ENCODE measurements at regions not wholly inside any gene's neighbourhood (a gene's known extent, or its start where the extent isn't known, plus 50 kb on each side); places are given as distances from the start of the nearest gene placed in this dataset.
"Not testable (repeated sequence)": the region's sequence is repeated elsewhere in the genome, so short reads cannot be mapped to it uniquely, and the experiment has no call there.

- H3K36me3 Mint-ChIP-seq = peaks cover 8% of the 10 kb centered on the region
- POLR2A ChIA-PET = no interaction called here
- ATAC-seq = no peak
Observed at GRCh38 chr3:110995461-110996231, 76.0 kb upstream of the NECTIN3 start.

GRCh38 chr3:110998766-110999165, 72.8 kb upstream of the NECTIN3 start:
- peaks cover 39% of the 10 kb centered on the region for H3K9me3 Mint-ChIP-seq
- peaks cover 23% of the 10 kb centered on the region for H3K36me3 Mint-ChIP-seq
- H3K27ac Mint-ChIP-seq; H3K27me3 Mint-ChIP-seq (ENCODE audit: low read depth); H3K4me1 Mint-ChIP-seq; POLR2A ChIA-PET; ATAC-seq; DNase-seq (ENCODE audit: low spot score); H3K4me3 Mint-ChIP-seq; CTCF ChIA-PET: not testable (repeated sequence)

More at GRCh38 chr3:110995461-110996231, 76.0 kb upstream of the NECTIN3 start:
- CTCF ChIA-PET = interaction anchor here (1.4 to 2.3 kb wide), 2 partner anchors 11 to 114 kb away, joined by 4 to 9 read pairs; no protein-coding TSS in a partner anchor
- Mint-ChIP-seq H3K27ac (no peak overlapping the region), H3K4me1 (peaks cover 4% of the 10 kb centered on the region; the same call in 1 of the 2 replicates), H3K4me3 (no peak overlapping the region), H3K9me3 (peaks cover 19% of the 10 kb centered on the region), H3K27me3 (ENCODE audit: low read depth) (no peaks in the 10 kb centered on the region)
- DNase-seq (ENCODE audit: low spot score) = no peak
- TF ChIP-seq JUN (CRISPR knock-in tag; IDR thresholded peaks at IDR 0.05) = no peak
- no peak for TF ChIP-seq ZNF281 (CRISPR knock-in tag; IDR thresholded peaks at IDR 0.05)
- TF ChIP-seq ZMAT4 (CRISPR knock-in tag; IDR thresholded peaks at IDR 0.05) = no peak
- no peak for TF ChIP-seq ETV6 (CRISPR knock-in tag; IDR thresholded peaks at IDR 0.05)
- TF ChIP-seq CREB1 (CRISPR knock-in tag; IDR thresholded peaks at IDR 0.05) = no peak
- no peak for TF ChIP-seq EMX1 (CRISPR knock-in tag; IDR thresholded peaks at IDR 0.05)
- no peak for TF ChIP-seq STAT6 (CRISPR knock-in tag; conservative IDR thresholded peaks at IDR 0.05; ENCODE audit: low read depth)
- no peak for TF ChIP-seq ZNF512 (CRISPR knock-in tag; IDR thresholded peaks at IDR 0.05; ENCODE audit: borderline replicate concordance)
- no peak for TF ChIP-seq GRHL2 (CRISPR knock-in tag; IDR thresholded peaks at IDR 0.05; ENCODE audit: insufficient replicate concordance, severe bottlenecking)
- no peak for TF ChIP-seq NFATC4 (CRISPR knock-in tag; IDR thresholded peaks at IDR 0.05)
- TF ChIP-seq MYBL2 (CRISPR knock-in tag; IDR thresholded peaks at IDR 0.05) = no peak
- no peak for TF ChIP-seq ATF1 (CRISPR knock-in tag; IDR thresholded peaks at IDR 0.05)
- TF ChIP-seq GABPB1 (CRISPR knock-in tag; IDR thresholded peaks at IDR 0.05) = no peak
- no peak for TF ChIP-seq E2F4 (CRISPR knock-in tag; IDR thresholded peaks at IDR 0.05; ENCODE audit: borderline replicate concordance, low read depth)

GRCh38 chr3:111006485-111006884, 65.1 kb upstream of the NECTIN3 start:
- peak; percentile 58 for DNase-seq (ENCODE audit: low spot score)
- POLR2A ChIA-PET; H3K27me3 Mint-ChIP-seq (ENCODE audit: low read depth); H3K4me3 Mint-ChIP-seq; ATAC-seq; H3K27ac Mint-ChIP-seq; H3K4me1 Mint-ChIP-seq: not testable (repeated sequence)
- CTCF ChIA-PET = interaction anchor here (0.6 to 1.3 kb wide), 26 partner anchors 11 to 1175 kb away, joined by 3 to 9 read pairs (median 4); no protein-coding TSS in a partner anchor
- peaks cover 27% of the 10 kb centered on the region for H3K9me3 Mint-ChIP-seq
- H3K36me3 Mint-ChIP-seq = peaks cover 17% of the 10 kb centered on the region

All from WTC11 (cell line).